Fibroblast of skin of right quadriceps (primary cell): ENCODE measurements at regions not wholly inside any gene's neighbourhood (a gene's known extent, or its start where the extent isn't known, plus 50 kb on each side); places are given as distances from the start of the nearest gene placed in this dataset.

Experiments used
- DNase-seq: peaks from one replicate; pipeline ENCODE4 v3.0.0-alpha.2; 2013

GRCh38 chr10:131653140-131653539 is 247.7 kb upstream of the PPP2R2D start:
- no peak for DNase-seq

- DNase-seq = no peak
Observed at GRCh38 chr10:131653554-131654470, 247.0 kb upstream of the PPP2R2D start.

- no peak for DNase-seq
Observed at GRCh38 chr10:131654471-131655087, 246.2 kb upstream of the PPP2R2D start.

- no peak for DNase-seq
Observed at GRCh38 chr10:131655101-131655849, 245.5 kb upstream of the PPP2R2D start.

GRCh38 chr10:131656009-131656408 is 244.8 kb upstream of the PPP2R2D start:
- no peak for DNase-seq

DNA sequence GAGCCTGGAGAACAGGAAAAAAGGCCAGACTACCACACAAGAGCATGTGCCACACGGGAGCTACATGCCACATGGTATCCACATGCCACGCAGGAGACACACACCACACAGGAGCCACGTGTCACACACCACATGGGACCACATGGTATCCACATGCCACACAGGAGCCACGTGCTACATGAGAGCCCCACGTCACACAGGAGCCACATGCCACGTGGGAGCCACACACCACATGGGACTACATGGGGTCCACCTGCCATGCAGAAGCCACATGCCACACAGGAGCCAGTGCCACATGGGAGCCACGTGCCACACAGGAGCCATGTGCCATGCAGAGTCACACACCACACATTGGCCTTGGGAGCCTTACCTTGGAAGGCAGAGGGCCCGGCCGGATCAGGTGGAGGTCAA is 244.4 kb upstream of the PPP2R2D start:
- no peak for DNase-seq

DNA sequence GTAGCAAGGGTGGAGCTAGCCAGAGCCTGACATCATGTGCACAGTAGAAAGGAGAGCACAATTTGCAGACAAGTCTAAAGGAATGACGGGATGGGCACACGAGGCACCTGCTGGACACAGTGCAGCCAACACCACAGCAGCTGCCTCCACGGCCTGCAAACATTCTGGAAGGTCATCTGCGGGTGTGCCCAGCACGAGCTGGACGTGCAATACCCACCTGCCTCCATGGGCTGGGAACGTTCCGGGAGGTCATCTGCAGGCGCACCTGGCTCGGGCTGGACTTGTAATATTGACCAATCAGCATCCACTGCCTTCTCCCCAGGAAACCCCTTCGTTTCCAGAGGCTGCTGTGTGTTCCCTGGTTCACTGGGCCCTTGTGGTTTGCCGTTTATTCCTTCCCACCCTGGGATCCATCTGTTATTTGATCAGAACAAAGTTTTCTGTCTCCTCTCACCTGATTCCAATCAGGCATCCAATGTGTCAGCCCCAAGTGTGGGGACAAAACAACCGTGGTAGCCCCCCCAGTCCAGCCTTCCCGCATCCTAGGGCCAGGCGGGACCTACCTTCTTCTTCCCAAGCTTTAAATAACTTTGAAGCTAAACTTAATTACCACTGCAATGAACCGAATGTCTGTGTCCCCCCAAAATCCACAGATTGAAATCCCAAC is 243.4 kb upstream of the PPP2R2D start:
- no peak for DNase-seq

- DNase-seq = no peak
Observed at GRCh38 chr10:131657985-131658330, 242.8 kb upstream of the PPP2R2D start.

GRCh38 chr10:131658476-131659110 is 242.2 kb upstream of the PPP2R2D start:
- DNase-seq = no peak

- no peak for DNase-seq
Observed at GRCh38 chr10:131660427-131660826, 240.4 kb upstream of the PPP2R2D start.

- no peak for DNase-seq
Observed at GRCh38 chr10:131662851-131663250, 238.0 kb upstream of the PPP2R2D start.

DNA sequence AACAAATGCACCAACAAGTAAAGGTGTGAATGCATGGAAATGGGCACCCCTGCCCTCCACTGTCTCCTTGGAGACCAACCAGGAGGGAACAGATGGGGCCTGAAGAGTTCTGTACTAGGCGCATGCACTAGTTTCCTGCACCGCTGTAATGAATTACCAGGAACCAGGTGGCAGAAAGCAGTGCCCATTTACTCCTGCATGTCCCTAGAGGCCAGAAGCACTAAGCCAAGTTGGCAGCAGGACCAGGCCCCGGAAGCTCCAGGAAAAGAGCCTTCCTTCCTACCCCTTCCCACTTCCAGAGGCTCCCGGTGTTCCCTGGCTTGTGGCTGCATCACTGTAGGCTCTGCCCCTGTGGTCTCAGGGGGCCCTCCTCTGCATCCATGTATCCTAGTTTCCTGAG is 237.5 kb upstream of the PPP2R2D start:
- no peak for DNase-seq

GRCh38 chr10:131666091-131666490 is 234.7 kb upstream of the PPP2R2D start:
- DNase-seq = no peak

- DNase-seq = no peak
Observed at GRCh38 chr10:131667047-131667446, 233.8 kb upstream of the PPP2R2D start.

DNA sequence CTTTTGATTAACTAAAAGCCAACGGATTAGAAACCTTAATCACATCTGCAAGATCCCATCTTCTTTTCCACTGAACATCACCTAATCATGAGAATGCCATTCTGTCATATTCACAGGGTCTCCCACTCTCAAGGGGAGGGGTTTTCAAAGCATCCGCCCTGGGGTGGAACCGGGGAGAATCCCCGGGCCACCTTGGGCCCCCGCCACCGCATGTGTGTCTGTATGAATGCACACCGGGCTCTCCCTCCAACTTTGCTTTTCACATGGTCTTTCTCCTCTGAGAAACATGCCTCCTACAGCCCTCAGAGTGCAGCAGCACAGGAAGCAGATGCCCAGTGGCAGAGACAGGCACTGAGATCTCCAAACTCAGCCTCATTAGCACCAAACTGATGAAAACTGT is 233.2 kb upstream of the PPP2R2D start:
- DNase-seq = no peak

GRCh38 chr10:131668903-131669302 is 231.9 kb upstream of the PPP2R2D start:
- DNase-seq = no peak

DNA sequence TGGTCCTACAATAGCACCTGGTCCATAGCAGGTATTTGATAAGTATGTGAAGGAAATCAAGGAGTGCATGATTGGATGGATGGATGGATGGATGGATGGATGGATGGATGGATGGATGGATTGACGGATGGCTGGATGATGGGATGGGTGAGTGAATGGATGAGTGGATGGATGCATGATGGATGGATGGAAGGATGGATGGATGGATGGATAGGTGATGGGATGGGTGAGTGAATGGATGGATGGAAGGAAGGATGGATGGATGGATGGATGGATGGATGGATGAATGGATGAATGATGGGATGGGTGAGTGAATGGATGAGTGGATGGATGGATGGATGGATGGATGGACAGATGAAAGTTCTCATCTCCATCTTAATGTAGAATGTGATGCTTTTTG is 231.0 kb upstream of the PPP2R2D start:
- DNase-seq = no peak

- no peak for DNase-seq
Observed at GRCh38 chr10:131670341-131670740, 230.5 kb upstream of the PPP2R2D start.

DNA sequence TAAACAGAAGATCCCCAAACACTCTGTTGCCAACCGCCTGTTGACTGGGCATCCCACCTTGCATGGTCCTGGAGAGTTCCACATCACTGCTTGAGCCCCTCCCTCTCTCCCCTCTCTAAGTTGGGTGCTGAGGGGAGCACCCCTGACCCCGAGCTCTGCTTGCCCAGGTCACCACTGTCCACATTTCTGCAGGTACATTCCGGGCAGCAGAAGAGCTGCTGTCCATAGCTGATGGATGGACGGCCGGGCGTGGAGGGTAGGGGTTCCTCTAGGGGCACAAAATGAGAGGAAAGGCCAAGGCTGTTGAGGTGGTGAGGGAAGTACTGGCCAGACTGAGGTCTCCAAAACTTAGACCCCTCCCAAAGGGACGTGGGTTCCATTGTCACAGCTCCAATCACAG is 227.4 kb upstream of the PPP2R2D start:
- DNase-seq = no peak

GRCh38 chr10:131674130-131674529 is 226.7 kb upstream of the PPP2R2D start:
- DNase-seq = no peak

DNA sequence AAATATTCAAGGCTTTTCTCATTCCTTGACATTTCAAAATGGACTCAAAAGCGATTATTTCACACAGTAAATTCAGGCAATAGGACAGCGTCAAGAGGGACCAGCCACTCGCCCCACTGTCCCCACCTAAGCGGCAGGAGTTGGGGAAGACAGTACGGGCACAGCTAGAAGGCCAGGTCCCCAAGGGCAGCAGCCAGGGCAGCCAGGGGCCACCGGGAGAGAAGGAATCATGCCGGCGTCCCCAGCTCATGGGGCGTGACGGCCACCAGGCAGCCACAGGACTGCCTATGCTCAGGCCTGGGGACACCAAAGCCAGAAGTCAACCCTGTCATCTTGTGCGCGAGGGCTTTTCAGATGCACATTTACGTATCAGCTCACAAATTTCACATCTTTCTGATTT is 225.7 kb upstream of the PPP2R2D start:
- DNase-seq = no peak

DNA sequence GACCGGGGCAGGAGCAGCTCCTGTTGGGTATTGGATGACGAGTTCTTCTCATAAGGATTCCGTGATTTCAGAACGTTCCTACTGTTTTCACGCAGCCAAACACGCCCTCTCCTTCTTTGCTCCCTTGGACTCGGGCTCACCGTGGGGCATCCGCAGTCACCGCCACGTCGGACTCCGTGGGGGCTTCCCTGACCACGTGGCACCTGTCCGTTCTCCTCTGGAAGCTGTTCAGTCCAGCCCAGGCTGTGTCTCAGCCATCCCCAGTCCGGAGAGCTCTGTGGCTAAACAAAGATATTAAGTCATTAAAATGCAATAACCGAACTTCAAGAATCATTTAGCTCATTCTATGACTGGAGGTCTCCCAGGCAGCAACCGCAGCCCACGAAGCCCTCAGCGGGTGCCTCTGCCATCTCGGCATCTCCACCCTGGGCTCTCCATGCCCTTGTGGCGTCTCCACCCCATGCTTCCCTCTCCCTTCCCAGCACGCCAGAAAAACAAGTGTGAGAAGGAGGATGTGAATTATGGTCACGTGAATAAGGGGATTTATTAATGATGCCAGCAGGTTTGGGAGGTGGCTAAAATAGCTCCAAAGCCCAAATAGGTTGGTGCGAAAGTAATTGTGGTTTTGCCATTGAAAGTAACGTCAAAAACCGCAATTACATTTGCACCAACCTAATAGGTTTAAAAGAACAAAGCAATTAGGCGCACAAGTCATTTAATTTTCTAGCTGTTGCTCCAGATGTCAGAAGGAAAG is 224.6 kb upstream of the PPP2R2D start:
- DNase-seq = no peak
